Endothelial cell of umbilical vein (primary cell): ENCODE measurements at regions not wholly inside any gene's neighbourhood (a gene's known extent, or its start where the extent isn't known, plus 50 kb on each side); places are given as distances from the start of the nearest gene placed in this dataset.

Experiments used
- BruUV-seq: library from RNA; stranded (reverse); fragments of 400-500 nt; replicated peaks from 2 replicates; lab custom pipeline; 2021; lab: Mats Ljungman, UMichigan
- CTCF ChIA-PET: fragments of 300-600, 350-600 bp; sonication (Branson Sonifier 250); formaldehyde crosslinking; loops from one replicate; lab custom pipeline; 2021; ENCODE audit warnings: antibody characterized with exemption, inconsistent platforms; lab: Charles Lee
- POLR2A ChIA-PET: fragments of 300-600, 350-600 bp; sonication (Branson Sonifier 250); formaldehyde crosslinking; loops from one replicate; lab custom pipeline; 2021; ENCODE audit warnings: antibody characterized with exemption, inconsistent platforms; lab: Charles Lee
- DNase-seq: peaks from one replicate; pipeline ENCODE4 v3.0.0-alpha.2; 2011; ENCODE audit warnings: low read depth, low spot score
- FAIRE-seq: peaks from 2 replicates; lab custom pipeline; 2011; peaks lifted over from hg19 to GRCh38; lab: Jason Lieb, UNC
- H2AFZ ChIP-seq: 2 replicates; pipeline ENCODE4 v1.6.0; 2012; ENCODE audit warnings: low read depth, low read length, control low read depth, inconsistent platforms
- H3K27ac ChIP-seq: 2 replicates; pipeline ENCODE4 v1.5.1; 2011; ENCODE audit warnings: low read depth, mild to moderate bottlenecking, control low read depth, low read length, moderate library complexity; ENCODE audit not compliant: insufficient read depth
- H3K27me3 ChIP-seq, 2 experiments: 2 replicates each; pipeline versions ENCODE4 v1.6.0 to v1.6.1; 2011; ENCODE audit warnings: low read length in 2 of 2, mixed read lengths in 1 of 2; ENCODE audit not compliant: control insufficient read depth in 2 of 2, insufficient read depth in 2 of 2
- H3K36me3 ChIP-seq, 2 experiments: 2 replicates in 1 of 2; 3 replicates in 1 of 2; pipeline ENCODE4 v1.5.1; 2011; ENCODE audit warnings: low read length in 2 of 2, mild to moderate bottlenecking in 1 of 2, moderate library complexity in 1 of 2; ENCODE audit not compliant: control insufficient read depth in 2 of 2, insufficient read depth in 2 of 2; ENCODE audit errors: extremely low read depth in 1 of 2
- H3K4me1 ChIP-seq: 3 replicates; pipeline ENCODE4 v1.5.1; 2011; ENCODE audit warnings: mild to moderate bottlenecking, low read length; ENCODE audit not compliant: control insufficient read depth, insufficient read depth; ENCODE audit errors: extremely low read depth
- H3K4me2 ChIP-seq: 2 replicates; pipeline ENCODE4 v1.6.1; 2011; ENCODE audit warnings: low read length, control low read depth, mixed read lengths; ENCODE audit not compliant: insufficient read depth
- H3K4me3 ChIP-seq, 3 experiments: fragments of 200-600 bp in 1 of 3; sonication (generic), shearing (Covaris generic) in 1 of 3; replicated peaks in 1 of 3; 2 replicates each; pipeline ENCODE4 v1.5.1; 2011 to 2016; ENCODE audit warnings: control low read depth in 3 of 3, low read length in 3 of 3, mild to moderate bottlenecking in 2 of 3, inconsistent platforms in 1 of 3, low read depth in 1 of 3, moderate library complexity in 1 of 3; ENCODE audit not compliant: insufficient read depth in 1 of 3
- H3K79me2 ChIP-seq: 2 replicates; pipeline ENCODE4 v1.6.0; 2012; ENCODE audit warnings: low read length, inconsistent platforms; ENCODE audit not compliant: control insufficient read depth, insufficient read depth
- H3K9ac ChIP-seq: replicated peaks from 2 replicates; pipeline ENCODE3; 2011; ENCODE audit warnings: low read length, control low read depth; ENCODE audit not compliant: insufficient read depth; ENCODE audit errors: extremely low read depth
- H3K9me1 ChIP-seq: replicated peaks from 3 replicates; pipeline ENCODE4 v1.6.0; 2011; ENCODE audit warnings: mild to moderate bottlenecking, low read length; ENCODE audit not compliant: control insufficient read depth, insufficient read depth; ENCODE audit errors: extremely low read depth
- H3K9me3 ChIP-seq: replicated peaks from 2 replicates; pipeline ENCODE4 v1.5.1; 2012; ENCODE audit warnings: low read length, inconsistent platforms; ENCODE audit not compliant: control insufficient read depth, insufficient read depth
- H4K20me1 ChIP-seq: replicated peaks from 2 replicates; pipeline ENCODE3; 2011; ENCODE audit warnings: mild to moderate bottlenecking, low read length; ENCODE audit not compliant: control insufficient read depth, insufficient read depth; ENCODE audit errors: extremely low read depth
- EZH2 ChIP-seq: IDR thresholded peaks from 2 replicates; pipeline ENCODE4 v1.6.1; 2012; ENCODE audit warnings: borderline replicate concordance, low read depth, mild to moderate bottlenecking, moderate library complexity, low read length, inconsistent platforms; ENCODE audit not compliant: severe bottlenecking
- FOS ChIP-seq: IDR thresholded peaks from 2 replicates; pipeline ENCODE4 v1.6.1; 2011; ENCODE audit warnings: mild to moderate bottlenecking, low read length, moderate library complexity, borderline replicate concordance; ENCODE audit not compliant: insufficient read depth
- GATA2 ChIP-seq: IDR thresholded peaks from 2 replicates; pipeline ENCODE4 v1.7.0; 2011; ENCODE audit warnings: low read depth, mild to moderate bottlenecking, moderate library complexity, mixed read lengths, low read length; ENCODE audit not compliant: insufficient read length, insufficient read depth
- JUN ChIP-seq: IDR thresholded peaks from 2 replicates; pipeline ENCODE4 v1.6.1; 2011; ENCODE audit warnings: borderline replicate concordance, low read depth; ENCODE audit not compliant: insufficient read length, insufficient read depth
- MYC ChIP-seq: IDR thresholded peaks from one replicate; pipeline ENCODE4 v1.6.1; 2011; ENCODE audit warnings: mild to moderate bottlenecking, low read depth, low read length
- POLR2A ChIP-seq: IDR thresholded peaks from 2 replicates; pipeline ENCODE4 v1.6.1; 2012; ENCODE audit warnings: low read depth, mild to moderate bottlenecking, control low read depth, low read length
- POLR2AphosphoS5 ChIP-seq: IDR thresholded peaks from 2 replicates; pipeline ENCODE4 v1.6.1; 2012; ENCODE audit warnings: low read depth, mild to moderate bottlenecking, control low read depth, low read length, moderate library complexity; ENCODE audit not compliant: insufficient read depth
- dilution Hi-C: fragments of 300-500 bp; cut with MboI; formaldehyde crosslinking; loops from one replicate; pipeline ENCODE4 v1.15.0; 2019; ENCODE audit warnings: low sequenced_read_pairs; ENCODE audit not compliant: extremely low pct_ligation_motif_present
- intact Hi-C: fragments of 100-400 bp; cut with micrococcal nuclease; formaldehyde crosslinking; loops from one replicate; pipeline ENCODE4 v1.10.0; 2022
- TF ChIP-seq, protein P1 (sequence below): IDR thresholded peaks from 2 replicates; pipeline ENCODE4 v1.6.1; 2011; ENCODE audit not compliant: insufficient read depth, insufficient read length
- TF ChIP-seq, protein P2 (sequence below), 2 donors: IDR thresholded peaks; 1 replicate in 1 of 2; 2 replicates in 1 of 2; pipeline ENCODE4 v1.5.1; 2011; ENCODE audit warnings: low read length in 2 of 2, mild to moderate bottlenecking in 2 of 2, moderate library complexity in 2 of 2, control low read depth in 1 of 2, inconsistent platforms in 1 of 2, low read depth in 1 of 2; ENCODE audit not compliant: insufficient read depth in 1 of 2; ENCODE audit errors: extremely low read depth in 1 of 2

DNA sequence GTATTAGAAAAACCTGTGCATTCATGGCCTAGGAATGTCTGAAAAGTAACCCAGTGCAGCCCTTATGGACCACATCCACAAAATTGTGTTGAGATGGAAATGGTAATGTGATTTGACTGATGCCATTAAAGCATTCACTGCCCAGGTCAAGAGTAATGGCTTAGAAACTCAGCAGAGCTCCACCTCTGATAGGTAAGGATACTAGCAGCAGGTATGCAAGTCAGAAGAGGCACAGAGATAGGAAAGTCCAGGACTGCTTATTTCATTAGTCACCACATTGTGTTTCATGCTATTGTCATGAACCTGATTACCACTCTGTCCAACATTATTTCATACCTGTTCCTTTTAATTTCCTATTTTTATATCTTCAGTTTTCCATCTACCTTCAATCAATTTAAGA lies 2042.2 kb downstream of the ARAP2 start:
- Histone ChIP-seq H4K20me1 (no peaks in the 10 kb centered on the region), H3K4me3 (no peak overlapping the region), H3K27me3 (no peaks in the 10 kb centered on the region), H3K9me1 (no peaks in the 10 kb centered on the region), H3K4me1 (no peaks in the 10 kb centered on the region), H3K27ac (no peak overlapping the region), H3K36me3 (no peaks in the 10 kb centered on the region), H2AFZ (no peak overlapping the region), H3K9ac (no peak overlapping the region), H3K9me3 (no peaks in the 10 kb centered on the region), H3K79me2 (no peaks in the 10 kb centered on the region), H3K4me2 (no peak overlapping the region)
- DNase-seq = no peak
- POLR2A ChIA-PET = no interaction called here
- intact Hi-C loops = no loop called here
- no peak for FAIRE-seq
- dilution Hi-C loops = no loop called here
- CTCF ChIA-PET = no interaction called here
- TF ChIP-seq POLR2AphosphoS5 (no peak), EZH2 (no peak), POLR2A (no peak), JUN (no peak), GATA2 (no peak), MYC (no peak), FOS (no peak)
- TF ChIP-seq, protein P1, sequence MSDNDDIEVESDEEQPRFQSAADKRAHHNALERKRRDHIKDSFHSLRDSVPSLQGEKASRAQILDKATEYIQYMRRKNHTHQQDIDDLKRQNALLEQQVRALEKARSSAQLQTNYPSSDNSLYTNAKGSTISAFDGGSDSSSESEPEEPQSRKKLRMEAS = no peak
- TF ChIP-seq, protein P2, sequence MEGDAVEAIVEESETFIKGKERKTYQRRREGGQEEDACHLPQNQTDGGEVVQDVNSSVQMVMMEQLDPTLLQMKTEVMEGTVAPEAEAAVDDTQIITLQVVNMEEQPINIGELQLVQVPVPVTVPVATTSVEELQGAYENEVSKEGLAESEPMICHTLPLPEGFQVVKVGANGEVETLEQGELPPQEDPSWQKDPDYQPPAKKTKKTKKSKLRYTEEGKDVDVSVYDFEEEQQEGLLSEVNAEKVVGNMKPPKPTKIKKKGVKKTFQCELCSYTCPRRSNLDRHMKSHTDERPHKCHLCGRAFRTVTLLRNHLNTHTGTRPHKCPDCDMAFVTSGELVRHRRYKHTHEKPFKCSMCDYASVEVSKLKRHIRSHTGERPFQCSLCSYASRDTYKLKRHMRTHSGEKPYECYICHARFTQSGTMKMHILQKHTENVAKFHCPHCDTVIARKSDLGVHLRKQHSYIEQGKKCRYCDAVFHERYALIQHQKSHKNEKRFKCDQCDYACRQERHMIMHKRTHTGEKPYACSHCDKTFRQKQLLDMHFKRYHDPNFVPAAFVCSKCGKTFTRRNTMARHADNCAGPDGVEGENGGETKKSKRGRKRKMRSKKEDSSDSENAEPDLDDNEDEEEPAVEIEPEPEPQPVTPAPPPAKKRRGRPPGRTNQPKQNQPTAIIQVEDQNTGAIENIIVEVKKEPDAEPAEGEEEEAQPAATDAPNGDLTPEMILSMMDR (IDR thresholded peaks at IDR 0.05; ENCODE audit: extremely low read depth in 1 of 2, insufficient read depth in 1 of 2, low read depth in 1 of 2, low read length in 2 of 2) = no peak
- no TSS peak for BruUV-seq
